ENCODE measurements at regions not wholly inside any gene's neighbourhood (a gene's known extent, or its start where the extent isn't known, plus 50 kb on each side); places are given as distances from the start of the nearest gene placed in this dataset.

DNA sequence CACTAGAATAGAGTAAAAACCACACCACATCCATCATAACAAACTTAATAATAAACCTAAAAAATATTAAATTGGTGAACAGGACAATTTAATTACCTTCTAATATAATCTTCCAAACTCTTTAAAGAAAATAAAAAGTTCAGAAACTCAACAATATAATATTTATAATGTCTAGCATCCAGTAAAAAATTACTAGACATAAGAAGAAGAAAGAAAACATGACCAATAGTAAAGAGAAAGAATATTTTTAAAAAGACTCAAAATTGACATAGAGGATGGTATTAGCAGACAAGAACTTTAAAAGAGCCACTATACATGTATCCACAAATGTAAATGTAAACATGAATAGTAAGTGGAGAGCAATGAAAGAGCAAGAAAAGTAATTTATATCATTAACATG is 388.4 kb downstream of the TFEC start:
- TF ChIP-seq, protein P1, sequence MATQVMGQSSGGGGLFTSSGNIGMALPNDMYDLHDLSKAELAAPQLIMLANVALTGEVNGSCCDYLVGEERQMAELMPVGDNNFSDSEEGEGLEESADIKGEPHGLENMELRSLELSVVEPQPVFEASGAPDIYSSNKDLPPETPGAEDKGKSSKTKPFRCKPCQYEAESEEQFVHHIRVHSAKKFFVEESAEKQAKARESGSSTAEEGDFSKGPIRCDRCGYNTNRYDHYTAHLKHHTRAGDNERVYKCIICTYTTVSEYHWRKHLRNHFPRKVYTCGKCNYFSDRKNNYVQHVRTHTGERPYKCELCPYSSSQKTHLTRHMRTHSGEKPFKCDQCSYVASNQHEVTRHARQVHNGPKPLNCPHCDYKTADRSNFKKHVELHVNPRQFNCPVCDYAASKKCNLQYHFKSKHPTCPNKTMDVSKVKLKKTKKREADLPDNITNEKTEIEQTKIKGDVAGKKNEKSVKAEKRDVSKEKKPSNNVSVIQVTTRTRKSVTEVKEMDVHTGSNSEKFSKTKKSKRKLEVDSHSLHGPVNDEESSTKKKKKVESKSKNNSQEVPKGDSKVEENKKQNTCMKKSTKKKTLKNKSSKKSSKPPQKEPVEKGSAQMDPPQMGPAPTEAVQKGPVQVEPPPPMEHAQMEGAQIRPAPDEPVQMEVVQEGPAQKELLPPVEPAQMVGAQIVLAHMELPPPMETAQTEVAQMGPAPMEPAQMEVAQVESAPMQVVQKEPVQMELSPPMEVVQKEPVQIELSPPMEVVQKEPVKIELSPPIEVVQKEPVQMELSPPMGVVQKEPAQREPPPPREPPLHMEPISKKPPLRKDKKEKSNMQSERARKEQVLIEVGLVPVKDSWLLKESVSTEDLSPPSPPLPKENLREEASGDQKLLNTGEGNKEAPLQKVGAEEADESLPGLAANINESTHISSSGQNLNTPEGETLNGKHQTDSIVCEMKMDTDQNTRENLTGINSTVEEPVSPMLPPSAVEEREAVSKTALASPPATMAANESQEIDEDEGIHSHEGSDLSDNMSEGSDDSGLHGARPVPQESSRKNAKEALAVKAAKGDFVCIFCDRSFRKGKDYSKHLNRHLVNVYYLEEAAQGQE (IDR thresholded peaks at IDR 0.05; ENCODE audit: unreplicated experiment) = no peak
- TF ChIP-seq, protein P2, sequence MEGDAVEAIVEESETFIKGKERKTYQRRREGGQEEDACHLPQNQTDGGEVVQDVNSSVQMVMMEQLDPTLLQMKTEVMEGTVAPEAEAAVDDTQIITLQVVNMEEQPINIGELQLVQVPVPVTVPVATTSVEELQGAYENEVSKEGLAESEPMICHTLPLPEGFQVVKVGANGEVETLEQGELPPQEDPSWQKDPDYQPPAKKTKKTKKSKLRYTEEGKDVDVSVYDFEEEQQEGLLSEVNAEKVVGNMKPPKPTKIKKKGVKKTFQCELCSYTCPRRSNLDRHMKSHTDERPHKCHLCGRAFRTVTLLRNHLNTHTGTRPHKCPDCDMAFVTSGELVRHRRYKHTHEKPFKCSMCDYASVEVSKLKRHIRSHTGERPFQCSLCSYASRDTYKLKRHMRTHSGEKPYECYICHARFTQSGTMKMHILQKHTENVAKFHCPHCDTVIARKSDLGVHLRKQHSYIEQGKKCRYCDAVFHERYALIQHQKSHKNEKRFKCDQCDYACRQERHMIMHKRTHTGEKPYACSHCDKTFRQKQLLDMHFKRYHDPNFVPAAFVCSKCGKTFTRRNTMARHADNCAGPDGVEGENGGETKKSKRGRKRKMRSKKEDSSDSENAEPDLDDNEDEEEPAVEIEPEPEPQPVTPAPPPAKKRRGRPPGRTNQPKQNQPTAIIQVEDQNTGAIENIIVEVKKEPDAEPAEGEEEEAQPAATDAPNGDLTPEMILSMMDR (conservative IDR thresholded peaks at IDR 0.05; ENCODE audit: low read depth in 2 of 2) = no peak
- TF ChIP-seq STAT1 (IDR thresholded peaks at IDR 0.05; ENCODE audit: unreplicated experiment) (no peak), CREB1 (CRISPR knock-in tag; IDR thresholded peaks at IDR 0.05; ENCODE audit: low read depth) (no peak), EZH2phosphoT487 (IDR thresholded peaks at IDR 0.05; ENCODE audit: unreplicated experiment) (no peak), POLR2AphosphoS5 (IDR thresholded peaks at IDR 0.05; ENCODE audit: low read depth) (no peak), EZH2 (IDR thresholded peaks at IDR 0.05; ENCODE audit: low read depth, unreplicated experiment) (no peak), JUNB (IDR thresholded peaks at IDR 0.05; ENCODE audit: unreplicated experiment) (no peak), ZNF114 (CRISPR knock-in tag; IDR thresholded peaks at IDR 0.05) (no peak)
- TF ChIP-seq, protein P3, sequence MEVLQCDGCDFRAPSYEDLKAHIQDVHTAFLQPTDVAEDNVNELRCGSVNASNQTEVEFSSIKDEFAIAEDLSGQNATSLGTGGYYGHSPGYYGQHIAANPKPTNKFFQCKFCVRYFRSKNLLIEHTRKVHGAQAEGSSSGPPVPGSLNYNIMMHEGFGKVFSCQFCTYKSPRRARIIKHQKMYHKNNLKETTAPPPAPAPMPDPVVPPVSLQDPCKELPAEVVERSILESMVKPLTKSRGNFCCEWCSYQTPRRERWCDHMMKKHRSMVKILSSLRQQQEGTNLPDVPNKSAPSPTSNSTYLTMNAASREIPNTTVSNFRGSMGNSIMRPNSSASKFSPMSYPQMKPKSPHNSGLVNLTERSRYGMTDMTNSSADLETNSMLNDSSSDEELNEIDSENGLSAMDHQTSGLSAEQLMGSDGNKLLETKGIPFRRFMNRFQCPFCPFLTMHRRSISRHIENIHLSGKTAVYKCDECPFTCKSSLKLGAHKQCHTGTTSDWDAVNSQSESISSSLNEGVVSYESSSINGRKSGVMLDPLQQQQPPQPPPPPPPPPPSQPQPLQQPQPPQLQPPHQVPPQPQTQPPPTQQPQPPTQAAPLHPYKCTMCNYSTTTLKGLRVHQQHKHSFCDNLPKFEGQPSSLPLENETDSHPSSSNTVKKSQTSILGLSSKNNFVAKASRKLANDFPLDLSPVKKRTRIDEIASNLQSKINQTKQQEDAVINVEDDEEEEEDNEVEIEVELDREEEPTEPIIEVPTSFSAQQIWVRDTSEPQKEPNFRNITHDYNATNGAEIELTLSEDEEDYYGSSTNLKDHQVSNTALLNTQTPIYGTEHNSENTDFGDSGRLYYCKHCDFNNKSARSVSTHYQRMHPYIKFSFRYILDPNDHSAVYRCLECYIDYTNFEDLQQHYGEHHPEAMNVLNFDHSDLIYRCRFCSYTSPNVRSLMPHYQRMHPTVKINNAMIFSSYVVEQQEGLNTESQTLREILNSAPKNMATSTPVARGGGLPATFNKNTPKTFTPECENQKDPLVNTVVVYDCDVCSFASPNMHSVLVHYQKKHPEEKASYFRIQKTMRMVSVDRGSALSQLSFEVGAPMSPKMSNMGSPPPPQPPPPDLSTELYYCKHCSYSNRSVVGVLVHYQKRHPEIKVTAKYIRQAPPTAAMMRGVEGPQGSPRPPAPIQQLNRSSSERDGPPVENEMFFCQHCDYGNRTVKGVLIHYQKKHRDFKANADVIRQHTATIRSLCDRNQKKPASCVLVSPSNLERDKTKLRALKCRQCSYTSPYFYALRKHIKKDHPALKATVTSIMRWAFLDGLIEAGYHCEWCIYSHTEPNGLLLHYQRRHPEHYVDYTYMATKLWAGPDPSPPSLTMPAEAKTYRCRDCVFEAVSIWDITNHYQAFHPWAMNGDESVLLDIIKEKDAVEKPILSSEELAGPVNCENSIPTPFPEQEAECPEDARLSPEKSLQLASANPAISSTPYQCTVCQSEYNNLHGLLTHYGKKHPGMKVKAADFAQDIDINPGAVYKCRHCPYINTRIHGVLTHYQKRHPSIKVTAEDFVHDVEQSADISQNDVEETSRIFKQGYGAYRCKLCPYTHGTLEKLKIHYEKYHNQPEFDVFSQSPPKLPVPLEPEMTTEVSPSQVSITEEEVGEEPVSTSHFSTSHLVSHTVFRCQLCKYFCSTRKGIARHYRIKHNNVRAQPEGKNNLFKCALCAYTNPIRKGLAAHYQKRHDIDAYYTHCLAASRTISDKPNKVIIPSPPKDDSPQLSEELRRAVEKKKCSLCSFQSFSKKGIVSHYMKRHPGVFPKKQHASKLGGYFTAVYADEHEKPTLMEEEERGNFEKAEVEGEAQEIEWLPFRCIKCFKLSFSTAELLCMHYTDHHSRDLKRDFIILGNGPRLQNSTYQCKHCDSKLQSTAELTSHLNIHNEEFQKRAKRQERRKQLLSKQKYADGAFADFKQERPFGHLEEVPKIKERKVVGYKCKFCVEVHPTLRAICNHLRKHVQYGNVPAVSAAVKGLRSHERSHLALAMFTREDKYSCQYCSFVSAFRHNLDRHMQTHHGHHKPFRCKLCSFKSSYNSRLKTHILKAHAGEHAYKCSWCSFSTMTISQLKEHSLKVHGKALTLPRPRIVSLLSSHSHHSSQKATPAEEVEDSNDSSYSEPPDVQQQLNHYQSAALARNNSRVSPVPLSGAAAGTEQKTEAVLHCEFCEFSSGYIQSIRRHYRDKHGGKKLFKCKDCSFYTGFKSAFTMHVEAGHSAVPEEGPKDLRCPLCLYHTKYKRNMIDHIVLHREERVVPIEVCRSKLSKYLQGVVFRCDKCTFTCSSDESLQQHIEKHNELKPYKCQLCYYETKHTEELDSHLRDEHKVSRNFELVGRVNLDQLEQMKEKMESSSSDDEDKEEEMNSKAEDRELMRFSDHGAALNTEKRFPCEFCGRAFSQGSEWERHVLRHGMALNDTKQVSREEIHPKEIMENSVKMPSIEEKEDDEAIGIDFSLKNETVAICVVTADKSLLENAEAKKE (CRISPR knock-in tag; IDR thresholded peaks at IDR 0.05) = no peak
- TF ChIP-seq, protein P4, sequence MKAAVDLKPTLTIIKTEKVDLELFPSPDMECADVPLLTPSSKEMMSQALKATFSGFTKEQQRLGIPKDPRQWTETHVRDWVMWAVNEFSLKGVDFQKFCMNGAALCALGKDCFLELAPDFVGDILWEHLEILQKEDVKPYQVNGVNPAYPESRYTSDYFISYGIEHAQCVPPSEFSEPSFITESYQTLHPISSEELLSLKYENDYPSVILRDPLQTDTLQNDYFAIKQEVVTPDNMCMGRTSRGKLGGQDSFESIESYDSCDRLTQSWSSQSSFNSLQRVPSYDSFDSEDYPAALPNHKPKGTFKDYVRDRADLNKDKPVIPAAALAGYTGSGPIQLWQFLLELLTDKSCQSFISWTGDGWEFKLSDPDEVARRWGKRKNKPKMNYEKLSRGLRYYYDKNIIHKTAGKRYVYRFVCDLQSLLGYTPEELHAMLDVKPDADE (IDR thresholded peaks at IDR 0.05) = no peak
